DMS114 treated with DMSO at 0.1 percent for 48 hours (cell line): ENCODE measurements at regions not wholly inside any gene's neighbourhood (a gene's known extent, or its start where the extent isn't known, plus 50 kb on each side); places are given as distances from the start of the nearest gene placed in this dataset.
"Not testable (repeated sequence)": the region's sequence is repeated elsewhere in the genome, so short reads cannot be mapped to it uniquely, and the experiment has no call there.

Experiments
- DNase-seq: peaks from one replicate; lab custom pipeline; 2025; ENCODE audit not compliant: unreplicated experiment; lab: John Stamatoyannopoulos, UW

DNA sequence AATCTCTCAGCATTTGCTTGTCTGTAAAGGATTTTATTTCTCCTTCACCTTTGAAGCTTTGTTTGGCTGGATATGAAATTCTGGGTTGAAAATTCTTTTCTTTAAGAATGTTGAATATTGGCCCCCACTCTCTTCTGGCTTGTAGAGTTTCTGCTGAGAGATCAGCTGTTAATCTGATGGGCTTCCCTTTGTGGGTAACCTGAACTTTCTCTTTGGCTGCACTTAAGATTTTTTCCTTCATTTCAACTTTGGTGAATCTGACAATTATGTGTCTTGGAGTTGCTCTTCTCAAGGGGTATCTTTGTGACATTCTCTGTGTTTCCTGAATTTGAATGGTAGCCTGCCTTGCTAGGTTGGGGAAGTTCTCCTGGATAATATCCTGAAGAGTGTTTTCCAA is 189.4 kb downstream of the TTC6 start:
- not testable (repeated sequence) for DNase-seq

DNA sequence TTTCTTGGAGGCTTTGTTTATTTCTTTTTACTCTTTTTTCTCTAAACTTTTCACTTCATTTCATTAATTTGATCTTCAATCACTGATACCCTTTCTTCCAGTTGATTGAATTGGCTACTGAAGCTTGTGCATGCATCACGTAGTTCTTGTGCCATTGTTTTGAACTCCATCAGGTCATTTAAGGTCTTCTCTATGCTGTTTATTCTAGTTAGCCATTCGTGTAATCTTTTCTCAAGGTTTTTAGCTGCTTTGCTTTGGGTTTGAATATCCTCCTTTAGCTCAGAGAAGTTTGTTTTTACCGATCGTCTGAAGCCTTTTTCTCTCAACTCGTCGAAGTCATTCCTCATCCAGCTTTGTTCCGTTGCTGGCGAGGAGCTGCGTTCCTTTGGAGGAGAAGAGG is 189.9 kb downstream of the TTC6 start:
- not testable (repeated sequence) for DNase-seq

DNA sequence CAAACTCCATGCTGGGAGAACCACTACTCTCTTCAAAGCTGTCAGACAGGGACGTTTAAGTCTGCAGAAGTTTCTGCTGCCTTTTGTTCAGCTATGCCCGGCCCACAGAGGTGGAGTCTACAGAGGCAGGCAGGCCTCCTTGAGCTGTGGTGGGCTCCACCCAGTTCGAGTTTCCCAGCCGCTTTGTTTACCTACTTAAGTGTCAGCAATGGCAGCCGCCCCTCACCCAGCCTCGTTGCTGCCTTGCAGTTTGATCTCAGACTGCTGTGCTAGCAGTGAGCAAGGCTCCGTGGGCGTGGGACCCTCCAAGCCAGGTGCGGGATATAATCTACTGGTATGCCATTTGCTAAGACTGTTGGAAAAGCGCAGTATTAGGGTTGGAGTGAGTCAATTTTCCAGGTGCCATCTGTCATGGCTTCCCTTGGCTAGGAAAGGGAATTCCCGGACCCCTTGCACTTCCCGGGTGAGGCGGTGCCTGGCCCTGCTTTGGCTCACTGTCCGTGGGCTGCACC is 190.7 kb downstream of the TTC6 start:
- DNase-seq: not testable (repeated sequence)

DNA sequence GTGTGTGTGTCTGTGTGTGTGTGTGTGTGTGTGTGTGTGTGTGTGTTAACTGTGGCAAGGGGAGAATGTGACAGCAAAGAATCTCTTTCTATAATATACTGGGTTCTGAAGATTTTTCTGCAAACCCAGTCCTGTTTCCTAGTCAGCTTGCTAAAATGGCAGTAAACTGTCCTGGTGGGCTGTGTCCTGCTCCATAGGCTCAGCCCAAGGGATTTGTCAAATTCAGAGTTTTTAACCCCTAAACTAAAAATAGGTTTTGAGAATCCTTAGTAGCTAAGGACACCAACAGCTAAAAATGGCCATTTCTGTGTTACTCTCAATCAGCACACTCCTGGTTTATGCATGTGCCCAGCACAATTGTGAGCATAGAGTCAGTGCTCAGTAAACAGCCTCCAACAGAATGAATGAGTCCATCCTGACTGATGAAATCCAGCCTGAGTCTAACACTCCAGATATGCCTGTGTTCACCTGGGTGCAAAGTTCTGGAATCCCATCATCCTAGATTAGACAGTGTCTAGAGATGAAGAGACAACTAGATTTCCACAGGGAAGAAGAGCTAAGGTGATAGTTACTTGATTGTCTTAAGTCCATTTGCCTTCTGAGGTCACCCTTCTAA is 192.6 kb downstream of the TTC6 start:
- DNase-seq: no peak

DNA sequence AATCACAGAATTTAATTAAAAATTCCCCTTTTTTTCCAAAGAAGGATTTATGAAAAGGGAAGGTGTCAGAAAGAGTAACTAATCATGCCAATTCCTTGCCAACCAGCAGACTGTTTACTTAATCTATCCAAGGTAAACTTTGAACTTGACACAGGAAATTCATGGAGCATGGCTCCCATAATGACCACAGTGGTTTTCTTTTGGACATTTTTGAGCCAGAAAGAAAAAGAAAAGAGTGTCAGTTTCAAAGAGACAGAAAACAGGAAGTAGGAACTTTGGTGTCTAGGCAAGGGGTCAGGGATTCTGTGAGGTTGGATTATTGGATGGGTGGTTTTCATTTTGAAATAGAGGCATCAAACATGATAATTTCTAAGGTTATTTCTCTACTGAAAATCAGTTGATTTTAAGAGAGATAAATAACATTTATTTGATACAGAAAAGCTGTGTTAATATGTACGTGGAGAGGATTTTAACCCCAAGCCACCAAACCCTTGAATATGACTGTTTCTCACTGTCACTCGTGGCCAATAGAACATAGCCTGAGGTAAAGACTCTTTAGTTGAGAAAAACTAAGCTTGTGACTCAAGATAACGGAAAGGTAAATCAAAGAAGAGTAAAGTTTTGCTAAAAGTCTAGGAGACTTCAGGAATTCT is 196.1 kb downstream of the TTC6 start:
- no peak for DNase-seq

DNA sequence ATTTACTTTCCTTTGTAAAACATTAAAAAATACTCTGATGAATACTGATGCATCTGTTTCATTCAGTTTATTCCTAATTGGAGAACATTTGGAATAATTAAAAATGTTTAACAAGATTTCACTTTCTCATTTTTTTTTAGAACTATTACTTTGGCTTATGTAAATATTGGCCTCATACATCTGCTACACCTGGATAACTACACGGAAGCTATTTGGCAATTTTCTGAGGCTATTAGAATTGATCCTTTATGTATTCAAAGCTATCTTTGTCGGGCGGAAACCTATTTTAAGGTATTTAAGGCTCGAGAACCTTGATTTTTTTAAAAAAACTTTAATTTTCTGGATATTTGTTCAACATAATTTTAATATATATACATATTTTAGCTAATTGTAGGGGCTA is 196.7 kb downstream of the TTC6 start:
- DNase-seq: no peak

DNA sequence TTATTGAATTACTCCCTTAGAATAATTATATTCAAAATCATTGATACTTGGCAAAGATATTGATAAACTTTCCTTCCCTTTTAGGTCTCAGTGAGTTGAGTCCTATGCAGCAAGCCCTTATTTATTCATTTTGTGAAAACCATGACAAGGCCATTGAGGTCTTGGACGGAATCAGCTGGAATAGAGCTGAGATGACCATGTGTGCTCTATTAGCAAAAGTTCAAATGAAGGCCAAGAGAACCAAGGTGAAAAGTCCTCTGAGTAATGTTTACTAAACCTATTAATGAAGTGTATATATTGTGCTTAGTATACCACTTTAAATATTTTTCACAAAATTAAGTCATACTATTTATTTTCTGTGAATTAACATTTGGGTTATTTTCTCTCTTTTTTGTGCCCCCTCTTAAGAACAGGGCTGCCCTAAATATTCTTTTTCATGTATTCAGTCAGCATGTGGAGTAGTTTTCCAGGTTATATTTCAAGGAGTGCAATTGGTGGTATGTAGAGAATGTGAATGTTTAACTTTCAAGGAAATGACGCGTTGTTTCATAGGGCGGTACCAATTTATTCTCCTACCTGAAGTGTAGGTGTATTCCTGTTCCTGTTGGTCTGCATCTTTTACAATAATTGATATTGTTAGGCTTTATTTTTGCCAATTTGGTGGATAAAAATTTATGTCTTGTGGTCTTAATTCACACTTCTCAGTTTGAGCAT is 201.4 kb downstream of the TTC6 start:
- DNase-seq: no peak

DNA sequence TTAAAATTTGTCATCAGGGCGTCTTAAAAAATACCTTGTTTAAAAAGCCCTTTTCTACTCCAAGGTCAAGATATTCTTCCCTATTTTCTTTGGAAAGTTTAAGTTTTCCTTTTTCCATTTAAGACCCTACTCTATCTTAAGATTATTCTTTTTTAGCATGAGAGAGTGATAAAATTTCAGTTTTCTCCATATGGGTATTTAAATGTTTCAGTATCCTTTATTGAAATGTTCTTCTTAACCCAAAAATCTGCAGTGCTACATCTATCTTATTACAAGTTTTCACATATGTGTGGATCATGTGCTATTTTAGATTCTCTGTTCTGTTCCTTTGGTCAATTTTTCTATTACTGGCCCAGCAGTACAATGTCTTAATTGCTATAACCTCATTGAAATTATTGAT is 202.2 kb downstream of the TTC6 start:
- no peak for DNase-seq

DNA sequence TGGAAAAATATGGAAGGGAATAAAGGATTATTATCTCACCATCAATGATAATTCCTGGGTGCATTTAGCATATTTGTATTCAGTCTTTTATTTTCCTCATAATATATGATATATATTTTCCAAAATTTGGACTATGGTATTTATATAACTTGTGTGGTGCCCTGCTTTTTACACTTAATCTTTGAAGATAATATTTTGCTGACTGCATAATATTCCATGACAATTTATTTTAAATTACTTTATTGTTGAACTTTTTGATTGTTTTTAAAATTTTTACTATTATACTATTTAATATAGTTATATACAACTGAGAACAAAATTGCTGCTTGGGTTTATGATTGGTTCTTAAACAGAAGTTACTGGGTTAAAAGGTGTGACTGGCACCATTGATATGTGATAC is 212.3 kb downstream of the TTC6 start:
- DNase-seq: no peak

DNA sequence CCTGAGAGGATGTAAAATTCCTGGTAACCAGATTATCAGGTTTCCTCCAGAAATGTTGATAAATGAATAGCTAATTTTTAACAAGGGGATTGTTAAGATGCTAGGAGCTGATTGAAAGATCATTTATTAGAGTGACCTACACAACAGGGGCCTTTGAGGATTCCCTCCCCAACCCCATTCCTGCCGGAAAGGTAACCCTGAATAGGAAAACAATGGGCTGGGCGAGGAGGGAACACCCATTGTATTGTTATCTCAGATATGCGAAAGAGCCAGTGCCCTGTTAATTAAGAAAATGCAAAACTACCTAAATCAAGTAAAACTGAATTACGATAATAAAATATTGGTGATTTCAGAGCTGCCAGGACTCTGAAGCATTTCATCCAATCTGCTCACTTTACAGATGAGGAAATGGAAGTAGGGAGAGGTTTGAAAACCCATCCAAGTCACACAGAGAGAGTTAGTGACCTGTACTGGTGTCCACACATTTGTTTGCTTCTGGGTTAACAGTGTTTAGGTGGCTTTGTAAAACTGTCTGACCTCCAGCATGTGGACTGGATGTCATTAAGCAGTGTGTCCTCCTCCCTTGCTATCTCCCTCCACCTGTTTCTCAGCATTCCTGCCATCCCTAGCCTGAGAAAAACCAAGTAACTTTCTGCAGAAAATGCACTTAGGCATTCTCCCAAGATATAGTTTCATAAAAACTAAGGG is 214.8 kb downstream of the TTC6 start:
- no peak for DNase-seq

DNA sequence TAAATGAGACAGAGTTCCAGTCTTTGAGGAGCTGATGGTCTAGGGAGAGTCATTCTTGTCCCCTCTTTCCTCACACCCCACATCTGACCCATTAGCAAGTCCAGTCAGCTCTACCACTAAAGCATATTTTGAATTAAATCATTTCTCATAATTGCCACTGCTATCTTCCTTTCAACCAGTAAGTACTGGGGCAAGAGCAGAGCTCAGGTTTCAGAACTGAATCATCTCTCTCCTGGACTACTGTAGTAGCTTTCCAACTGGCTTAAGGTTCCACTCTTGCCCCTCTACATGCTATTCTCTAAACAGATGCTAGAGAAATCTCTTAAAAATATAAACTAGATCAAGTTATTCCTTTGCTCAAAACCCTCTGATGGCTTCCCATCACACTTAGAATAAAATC is 218.3 kb downstream of the TTC6 start:
- no peak for DNase-seq

DNA sequence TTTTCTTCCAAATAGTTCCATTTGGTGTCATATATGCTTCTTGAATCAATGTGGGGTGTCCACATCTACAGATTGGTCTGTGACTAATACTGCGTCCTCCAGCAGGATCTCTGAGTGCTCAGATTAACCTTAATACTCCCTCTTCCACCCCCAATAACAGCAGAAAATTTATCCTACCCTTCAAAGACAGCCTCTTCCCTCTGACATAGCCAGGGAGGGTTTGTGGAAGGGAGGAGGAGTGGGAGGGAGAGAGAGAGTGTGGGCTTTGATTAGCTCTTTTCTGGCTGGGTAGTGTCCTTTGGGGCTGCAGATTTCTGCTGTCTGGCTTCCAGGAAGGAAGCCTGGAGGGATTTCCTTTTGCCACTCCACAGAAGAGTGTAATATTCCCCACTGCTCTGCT is 220.7 kb downstream of the TTC6 start:
- DNase-seq: no peak

DNA sequence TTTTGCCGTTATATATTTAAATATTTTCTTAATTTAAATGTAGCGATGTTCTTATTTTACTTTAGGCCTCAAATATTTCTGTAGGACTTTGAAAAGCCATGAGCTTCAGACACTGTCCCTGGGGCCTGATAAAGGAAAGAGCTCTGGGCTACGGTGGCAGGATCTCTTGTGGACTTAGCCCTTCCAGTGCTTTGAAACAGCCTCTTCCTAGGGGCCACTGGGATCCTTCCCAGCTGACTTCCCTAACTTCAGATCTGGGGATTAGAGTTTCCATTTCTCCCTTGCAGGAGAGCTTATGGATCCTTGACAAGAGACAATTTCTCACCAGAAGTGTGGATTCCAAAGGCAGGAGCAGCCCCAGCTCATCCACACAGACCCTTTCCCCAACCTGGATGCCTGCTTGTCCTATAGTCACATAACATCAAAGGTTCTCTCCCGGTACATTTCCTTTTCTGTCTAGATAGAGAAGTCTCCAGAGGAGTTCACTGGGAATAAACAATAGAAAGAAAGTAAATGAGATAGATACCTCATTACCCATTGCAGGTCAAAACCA is 221.4 kb downstream of the TTC6 start:
- no peak for DNase-seq

DNA sequence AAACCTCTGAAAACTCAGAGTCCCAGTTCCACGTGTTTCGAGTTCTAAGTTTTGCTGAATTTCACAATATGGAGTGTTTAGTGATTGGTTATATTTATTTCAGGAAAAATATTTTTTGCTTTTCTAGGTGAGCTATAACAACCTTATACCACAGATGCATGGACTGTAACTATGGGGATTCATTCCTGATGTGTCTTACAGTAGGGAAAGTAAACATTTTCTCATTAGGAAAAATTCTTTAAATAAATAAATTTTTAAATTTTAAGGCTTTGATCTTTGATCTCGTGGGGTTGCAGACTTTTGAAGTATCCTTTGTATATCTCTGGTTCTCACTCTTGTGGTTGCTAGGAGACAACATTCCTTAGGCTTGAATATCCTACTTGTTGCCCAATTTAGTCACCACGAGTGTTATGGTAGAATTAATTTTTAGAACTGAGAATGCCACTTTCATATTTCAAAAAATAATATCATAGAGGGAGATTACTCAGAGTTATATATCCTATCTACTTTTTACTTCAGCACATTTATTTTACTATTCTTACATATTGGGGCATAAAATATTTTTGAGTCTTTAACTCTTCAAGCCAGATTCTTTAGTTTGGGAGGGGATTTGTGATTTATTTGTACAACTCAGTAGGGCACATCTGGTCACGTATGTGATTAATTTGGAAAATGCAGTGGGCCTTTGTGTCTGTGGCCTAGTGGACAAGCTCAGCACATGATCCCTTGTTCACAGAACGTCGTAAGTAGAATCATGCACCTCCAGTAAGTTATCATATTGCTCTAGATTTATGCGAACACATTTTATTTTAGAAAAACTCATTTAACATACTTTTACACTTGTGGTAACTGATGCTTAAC is 224.0 kb downstream of the TTC6 start:
- DNase-seq: no peak

DNA sequence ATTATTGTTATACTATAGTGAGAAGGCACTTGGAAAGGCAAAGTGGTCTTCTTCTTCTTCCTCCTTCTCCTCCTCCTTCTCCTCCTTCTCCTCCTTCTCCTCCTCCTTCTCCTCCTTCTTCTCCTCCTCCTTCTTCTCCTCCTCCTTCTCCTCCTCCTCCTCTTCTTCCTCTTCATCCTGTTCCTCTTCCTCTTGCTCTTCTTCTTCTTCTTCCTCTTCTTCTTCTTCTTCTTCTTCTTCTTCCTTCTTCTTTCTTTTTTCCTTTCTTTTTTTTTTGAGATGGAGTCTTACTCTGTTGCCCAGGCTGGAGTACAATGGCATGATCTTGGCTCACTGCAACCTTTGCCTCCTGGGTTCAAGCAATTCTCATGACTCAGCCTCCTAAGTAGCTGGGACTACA is 225.4 kb downstream of the TTC6 start:
- not testable (repeated sequence) for DNase-seq

DNA sequence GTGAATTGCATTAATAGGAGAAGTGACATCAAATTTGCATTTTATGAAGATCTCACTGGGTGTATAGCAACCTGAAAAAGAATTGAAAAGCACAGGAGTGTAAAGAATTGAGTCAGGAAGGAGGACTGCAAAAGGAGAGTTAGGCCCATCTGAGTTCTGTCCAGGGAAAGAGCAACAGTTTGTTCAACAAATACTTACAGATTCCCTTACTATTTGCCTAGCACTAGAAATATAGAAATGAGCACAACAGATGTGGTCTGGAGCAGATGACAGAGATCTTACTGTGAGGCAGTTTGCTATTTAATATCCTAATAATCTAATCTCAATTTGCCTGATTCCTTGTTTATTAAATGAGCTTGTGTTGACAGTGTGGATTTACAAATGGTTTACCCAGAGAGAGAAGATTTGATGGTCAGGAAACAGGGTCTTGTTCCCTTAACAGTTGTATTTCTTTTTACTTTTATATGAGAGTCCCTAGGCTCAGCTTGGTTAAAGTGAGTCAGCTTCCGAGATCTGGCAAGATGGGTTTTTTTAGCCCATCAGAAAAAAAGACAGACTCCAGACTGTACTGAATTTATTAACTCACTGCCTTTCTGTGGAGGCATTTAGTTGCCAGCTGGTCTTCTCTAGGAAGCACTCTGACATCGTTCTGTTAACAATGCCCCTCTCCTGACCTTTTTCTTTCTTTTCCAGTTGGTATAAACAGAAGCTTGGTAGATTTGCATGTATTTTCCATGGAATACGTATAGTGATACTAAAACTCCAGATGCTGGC is 229.7 kb downstream of the TTC6 start:
- DNase-seq: no peak

DNA sequence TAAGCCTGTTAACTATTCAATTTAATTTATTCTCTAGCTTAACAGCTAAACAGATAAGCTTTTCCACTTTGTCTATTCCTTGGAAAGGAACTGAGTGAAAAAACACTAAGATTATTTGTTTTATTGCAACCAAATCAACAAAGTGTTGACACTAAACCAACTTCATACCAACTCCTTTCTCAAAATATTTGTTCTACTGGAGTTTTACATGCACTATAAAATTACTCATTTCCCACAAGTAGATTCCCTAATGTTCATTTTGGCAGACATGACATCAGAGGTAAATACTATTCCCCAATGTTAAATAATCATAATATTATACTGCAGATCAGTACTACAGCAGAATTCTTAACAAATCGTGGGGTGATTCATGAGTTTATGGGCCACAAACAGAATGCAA is 231.4 kb downstream of the TTC6 start:
- DNase-seq: no peak

DNA sequence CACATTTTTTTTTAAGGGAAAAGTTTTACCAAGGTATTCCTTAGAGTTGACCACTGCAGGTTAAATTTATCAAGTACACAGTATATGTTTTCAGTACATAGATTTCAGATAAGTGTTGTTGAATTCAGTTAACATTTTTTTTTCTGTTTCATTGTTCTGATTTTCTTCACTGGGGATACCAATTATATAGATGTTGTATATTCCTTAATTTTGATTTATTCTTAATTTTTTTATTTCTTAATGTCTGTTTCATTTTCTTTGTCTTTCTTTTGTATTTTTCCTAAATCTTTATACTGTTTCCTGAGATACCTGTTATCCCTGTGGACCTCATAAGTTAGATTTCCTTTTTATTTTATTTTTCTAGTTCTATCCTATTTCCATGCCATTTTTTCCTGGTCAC is 234.8 kb downstream of the TTC6 start:
- DNase-seq: no peak

DNA sequence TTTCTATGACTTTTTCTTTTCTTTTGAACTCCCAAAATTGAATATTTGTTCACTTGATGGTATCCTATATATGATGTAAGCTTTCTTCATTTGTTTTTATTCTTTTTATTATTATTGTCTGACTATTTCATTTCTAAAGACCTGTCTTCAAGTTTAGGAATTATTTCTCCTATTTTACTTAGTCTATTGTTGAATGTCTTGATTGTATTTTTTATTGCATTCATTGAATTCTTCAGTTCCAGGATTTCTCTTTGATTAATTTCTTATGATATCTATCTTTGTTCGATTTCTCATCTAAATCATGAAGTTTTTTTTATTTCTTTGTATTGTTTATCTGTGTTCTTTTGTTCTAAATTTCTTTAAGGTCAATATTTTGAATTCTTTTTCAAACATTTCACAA is 238.8 kb downstream of the TTC6 start:
- DNase-seq: no peak

DNA sequence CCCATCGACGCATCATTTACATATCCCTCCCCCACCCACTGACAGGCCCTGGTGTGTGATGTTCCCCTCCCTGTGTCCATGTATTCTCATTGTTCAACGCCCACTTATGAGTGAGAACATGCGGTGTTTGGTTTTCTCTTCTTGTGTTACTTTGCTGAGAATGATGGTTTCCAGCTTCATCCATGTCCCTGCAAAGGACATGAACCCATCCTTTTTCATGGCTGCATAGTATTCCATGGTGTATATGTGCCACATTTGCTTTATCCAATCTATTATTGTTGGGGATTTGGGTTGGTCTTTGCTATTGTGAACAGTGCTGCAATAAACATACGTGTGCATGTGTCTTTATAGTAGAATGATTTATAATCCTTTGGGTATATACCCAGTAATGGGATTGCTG is 243.3 kb downstream of the TTC6 start:
- not testable (repeated sequence) for DNase-seq
